ENCODE measurements at regions not wholly inside any gene's neighbourhood (a gene's known extent, or its start where the extent isn't known, plus 50 kb on each side); places are given as distances from the start of the nearest gene placed in this dataset.

DNA sequence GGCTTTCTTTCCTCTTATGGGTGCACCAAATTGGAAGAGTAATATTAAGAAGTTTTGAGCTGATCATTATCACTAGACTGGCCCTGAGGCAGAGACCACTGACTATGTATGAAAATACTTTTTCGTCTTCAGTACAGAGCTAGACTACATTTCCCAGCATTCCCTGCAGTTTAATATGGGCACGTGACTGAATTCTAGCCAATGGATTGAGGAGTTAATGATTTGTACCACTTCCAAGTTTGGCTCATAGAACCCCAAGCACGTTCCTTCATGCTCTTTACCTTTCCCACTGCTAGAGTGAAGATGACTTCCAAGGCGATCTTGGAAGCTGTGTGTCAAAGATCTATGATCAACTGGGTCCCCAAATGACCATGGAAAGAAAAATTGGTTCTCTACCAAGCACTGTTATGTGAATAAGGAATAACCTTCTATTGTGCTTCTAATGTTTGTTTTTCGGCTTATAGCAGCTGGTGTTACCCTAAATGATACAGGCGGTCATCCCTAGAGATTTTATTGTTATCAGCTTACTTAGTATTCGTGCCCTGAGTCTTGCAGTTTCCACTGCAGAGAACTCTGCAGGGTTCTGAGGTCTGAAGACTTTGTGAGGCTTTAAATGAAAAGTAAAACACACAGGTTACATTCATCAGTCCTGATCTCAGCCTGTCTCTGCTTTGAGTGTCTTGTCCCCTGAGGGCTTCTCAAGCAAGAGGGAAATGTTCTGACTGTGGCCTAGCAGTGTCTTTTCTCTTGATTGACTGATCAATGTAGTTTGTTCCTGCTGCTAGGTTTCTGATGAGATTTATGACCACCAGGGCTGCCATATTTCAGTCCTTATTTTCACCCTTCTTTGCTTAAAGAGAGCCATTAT lies 486.8 kb downstream of the PDCD6IP start:
- DNase-seq (ENCODE audit: low read depth): no peak

DNA sequence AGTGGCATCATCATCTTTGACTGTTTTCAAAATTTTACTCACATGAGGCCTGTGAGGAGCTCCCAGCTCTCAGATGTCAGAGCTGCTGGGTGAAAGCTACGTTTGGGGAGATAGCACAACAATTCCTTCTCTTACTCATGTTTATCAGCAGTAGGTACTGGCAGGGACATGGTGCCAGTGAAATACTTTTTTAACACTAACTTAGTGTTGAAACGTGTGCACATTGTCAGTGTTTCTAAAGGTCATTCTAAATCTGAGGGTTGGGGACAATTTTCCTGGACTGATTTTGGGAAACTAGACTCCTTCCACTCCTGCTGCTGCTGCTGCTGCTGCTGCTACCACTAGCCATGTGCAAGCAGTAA lies 487.4 kb downstream of the PDCD6IP start:
- DNase-seq (ENCODE audit: low read depth): no peak

DNA sequence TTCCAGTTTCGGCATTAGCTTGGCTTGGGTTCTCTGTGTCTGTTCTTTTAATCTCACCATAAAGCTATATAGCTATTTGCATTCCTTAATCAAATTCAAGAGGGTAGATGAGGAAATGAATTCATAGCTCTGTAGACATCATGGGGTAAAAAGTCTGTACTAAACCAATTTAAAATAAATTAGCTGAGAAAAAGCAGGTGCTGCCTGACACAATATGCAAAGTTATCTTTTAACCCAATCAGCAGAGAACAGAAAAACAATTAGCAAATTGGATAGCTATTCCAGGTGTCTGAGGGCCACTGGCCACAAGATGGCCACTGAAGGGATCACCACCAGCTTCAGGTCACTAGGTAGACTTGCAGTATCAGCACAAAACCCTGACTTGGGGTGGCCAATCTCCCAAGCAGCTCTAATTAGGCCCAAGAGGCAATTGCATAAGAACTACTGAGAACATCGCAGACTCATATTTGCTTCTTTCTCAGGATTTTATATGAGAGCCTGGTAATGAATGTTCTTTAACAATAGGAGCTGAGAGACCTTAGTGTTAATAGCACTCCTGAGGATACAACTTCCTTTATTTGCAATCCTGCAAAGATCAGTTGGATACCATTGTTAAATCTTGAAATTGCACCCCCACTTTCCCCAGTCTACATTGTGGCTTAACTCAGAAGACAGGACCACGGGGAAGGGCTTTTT lies 494.3 kb downstream of the PDCD6IP start:
- no peak for DNase-seq (ENCODE audit: low read depth)

- DNase-seq (ENCODE audit: low read depth): no peak
Measured at GRCh38 chr3:34294240-34294639, 495.8 kb downstream of the PDCD6IP start.

DNA sequence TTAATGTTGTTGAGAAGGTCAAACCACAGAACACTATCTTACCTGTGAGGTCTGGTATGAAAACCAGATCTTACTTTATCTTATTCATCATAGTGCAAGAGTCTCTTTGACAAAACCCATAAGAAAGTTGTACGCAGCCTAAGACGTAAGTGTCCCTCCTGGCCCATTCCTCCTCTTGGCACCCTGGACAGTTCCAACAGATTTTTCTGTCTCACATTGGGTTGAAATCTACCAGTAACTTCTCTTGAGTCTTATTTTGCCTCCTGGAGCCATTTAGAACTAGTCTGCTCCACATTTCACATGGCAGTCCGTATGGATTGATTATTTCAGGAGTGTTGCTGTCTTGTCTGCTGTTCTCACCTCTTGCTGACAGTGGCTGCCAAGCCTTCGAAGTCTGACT lies 498.4 kb downstream of the PDCD6IP start:
- no peak for DNase-seq (ENCODE audit: low read depth)

DNA sequence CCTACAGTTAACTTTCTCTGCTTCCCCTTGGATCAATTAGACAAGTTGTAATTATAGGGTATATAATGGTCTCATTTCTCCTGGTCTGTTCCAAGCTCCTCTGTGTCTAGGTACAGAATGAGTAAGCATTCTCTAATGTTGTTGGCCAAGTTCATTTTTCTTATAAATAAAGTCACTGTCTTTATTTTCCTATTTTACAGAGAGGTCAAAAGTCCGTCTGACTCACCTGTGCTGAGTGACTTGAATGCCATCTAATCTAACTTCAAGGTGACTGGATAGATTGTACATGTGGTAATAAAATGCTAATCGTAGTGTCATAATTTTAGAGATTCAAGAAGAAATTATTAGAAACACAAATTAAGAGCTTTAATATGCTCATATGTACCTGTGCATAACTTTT lies 500.2 kb downstream of the PDCD6IP start:
- DNase-seq (ENCODE audit: low read depth): no peak

GRCh38 chr3:34300621-34301020 lies 502.2 kb downstream of the PDCD6IP start:
- no peak for DNase-seq (ENCODE audit: low read depth)

- DNase-seq (ENCODE audit: low read depth): no peak
Measured at GRCh38 chr3:34301313-34301712, 502.9 kb downstream of the PDCD6IP start.

- DNase-seq (ENCODE audit: low read depth): no peak
Measured at GRCh38 chr3:34305266-34305665, 506.8 kb downstream of the PDCD6IP start.

- DNase-seq (ENCODE audit: low read depth): no peak
Measured at GRCh38 chr3:34312684-34313083, 514.3 kb downstream of the PDCD6IP start.

DNA sequence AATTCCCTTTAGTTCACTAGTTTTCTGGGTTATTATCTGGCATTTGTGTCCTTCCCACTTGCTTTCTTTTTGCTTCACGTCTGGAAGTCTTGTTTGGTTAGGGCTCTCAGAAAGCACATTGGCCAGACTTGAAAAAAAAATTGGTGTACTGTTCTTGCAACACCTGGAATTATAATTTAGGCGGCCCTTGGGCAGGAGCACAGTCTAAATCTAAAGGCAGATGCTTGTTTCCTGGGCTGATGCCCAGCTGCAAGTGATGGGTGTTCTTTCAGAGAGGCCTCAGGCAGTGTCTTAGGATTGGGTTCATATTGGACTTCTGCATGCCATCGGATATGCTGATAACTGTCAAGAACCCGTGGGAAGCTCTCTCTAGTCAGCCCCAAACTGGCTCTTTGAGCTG lies 521.5 kb downstream of the PDCD6IP start:
- no peak for DNase-seq (ENCODE audit: low read depth)

GRCh38 chr3:34323517-34323916 lies 525.1 kb downstream of the PDCD6IP start:
- DNase-seq (ENCODE audit: low read depth): no peak

DNA sequence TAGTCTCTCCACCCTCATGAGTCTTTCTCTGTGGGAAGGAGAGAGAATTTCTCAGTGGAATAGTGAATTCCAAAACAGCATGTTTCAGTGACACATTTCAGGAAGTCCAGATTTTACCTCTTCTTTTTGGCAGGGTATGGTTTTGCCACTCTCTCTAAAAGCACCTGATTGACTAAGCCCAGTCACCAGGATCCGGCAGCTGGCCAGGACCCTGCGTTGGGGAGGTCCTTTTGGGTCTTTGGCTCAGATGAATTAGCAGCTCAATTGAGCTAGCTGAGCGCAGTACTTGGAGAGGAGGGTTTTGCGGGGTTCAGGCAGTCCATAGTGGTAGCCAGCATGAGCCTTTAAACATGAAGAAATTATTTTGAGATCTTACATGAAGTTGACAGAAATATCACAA lies 548.2 kb downstream of the PDCD6IP start:
- no peak for DNase-seq (ENCODE audit: low read depth)

DNA sequence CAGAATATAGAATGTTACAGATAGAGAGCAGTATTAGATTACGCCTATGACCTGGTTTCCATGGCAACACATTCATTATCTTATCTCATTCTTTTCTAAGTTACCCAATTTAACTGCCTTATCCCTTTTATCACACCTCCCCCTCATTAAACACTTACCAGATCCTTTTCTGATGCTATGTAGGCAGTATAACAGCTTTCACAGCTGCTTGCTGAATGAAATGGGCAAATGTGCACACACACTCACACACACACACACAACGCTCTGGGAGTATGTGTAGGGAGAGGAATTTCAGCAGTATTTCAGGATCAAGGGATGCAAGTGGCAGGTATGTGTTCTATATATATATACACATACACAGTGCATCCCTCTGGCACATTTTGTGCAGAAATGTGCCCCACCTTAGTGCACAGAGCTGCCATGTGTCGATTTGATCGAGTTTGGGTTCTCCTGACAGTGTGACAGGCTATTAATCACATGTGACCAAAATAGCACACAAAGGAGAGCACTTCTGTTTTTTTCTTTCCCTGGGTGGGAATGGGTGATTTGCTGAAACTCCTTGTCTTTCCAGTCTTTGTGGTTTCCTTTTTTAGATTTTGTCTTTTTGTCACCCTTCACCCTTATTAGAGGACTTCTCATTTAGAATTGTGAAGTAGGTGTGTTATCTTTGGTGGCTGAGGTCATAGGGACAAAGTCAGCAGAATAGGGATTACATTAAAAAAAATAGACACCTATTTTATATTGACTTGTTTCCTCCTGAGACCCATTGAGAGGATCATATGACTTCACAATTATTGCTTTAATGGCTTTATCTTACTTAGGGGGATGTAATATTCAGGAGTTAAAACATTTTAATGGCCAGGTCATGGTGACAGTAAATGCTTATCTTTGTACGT lies 553.7 kb downstream of the PDCD6IP start:
- no peak for DNase-seq (ENCODE audit: low read depth)

DNA sequence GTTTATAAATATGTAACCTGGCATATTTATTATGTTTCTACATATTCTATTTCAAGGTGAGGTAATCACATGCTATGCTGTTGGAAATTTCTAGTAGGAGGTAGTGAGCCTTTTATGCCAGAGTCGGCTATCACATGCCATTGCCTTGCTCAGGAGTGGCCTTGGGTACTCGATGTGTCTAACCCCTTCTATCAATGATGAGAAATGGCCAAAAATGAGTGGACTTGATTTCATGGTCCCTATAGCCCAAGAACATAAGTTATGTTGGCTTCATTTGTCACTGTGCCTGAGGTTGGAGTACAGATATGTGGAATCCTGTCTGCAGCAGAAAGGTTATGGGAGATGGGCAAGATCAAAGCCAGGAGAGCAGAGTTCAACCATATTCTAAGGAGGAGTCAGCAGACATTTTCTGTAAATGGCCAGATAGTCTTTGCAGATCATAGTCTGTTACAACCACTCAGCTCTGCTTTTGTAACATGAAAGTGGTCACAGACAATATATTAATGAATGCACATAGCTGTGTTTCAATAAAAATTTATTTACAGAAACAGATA lies 554.4 kb downstream of the PDCD6IP start:
- DNase-seq (ENCODE audit: low read depth): no peak

DNA sequence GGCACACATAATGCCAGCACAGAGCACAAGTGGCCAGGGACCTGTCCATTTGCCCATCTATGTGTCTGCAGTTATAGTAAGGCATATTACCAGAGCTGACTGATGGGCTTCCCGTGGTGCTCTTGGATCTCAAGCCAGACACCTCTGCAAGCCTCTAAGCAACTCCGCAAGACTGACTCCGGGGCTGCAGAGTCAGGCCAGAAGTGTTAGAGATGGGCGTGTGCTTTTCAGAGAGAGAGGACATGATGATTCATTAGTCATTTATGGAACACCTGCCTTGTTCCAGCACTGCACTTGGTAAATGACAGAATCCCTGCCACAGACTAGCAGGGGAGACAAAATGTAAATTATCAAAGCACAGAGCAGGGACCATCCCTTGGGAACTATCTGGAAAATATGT lies 559.0 kb downstream of the PDCD6IP start:
- no peak for DNase-seq (ENCODE audit: low read depth)

DNA sequence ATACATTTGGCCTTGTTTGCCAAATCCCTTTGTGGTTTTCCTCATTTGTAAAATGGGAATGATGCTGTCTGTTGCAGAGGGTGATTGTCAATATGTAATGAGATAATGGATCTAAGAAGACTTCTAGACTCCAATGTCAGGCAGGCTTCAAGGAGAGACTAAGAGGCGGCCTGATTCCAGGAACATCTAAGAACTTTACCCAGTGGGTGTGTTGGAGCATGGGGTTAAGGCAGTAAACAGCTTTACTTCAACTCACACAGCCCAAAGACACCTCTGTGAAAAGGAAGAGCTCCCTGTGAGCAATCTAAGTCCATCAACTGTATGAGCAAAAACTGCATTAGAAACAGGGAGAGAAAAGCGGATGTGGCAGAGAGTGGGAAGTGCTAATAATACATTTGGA lies 560.6 kb downstream of the PDCD6IP start:
- no peak for DNase-seq (ENCODE audit: low read depth)

DNA sequence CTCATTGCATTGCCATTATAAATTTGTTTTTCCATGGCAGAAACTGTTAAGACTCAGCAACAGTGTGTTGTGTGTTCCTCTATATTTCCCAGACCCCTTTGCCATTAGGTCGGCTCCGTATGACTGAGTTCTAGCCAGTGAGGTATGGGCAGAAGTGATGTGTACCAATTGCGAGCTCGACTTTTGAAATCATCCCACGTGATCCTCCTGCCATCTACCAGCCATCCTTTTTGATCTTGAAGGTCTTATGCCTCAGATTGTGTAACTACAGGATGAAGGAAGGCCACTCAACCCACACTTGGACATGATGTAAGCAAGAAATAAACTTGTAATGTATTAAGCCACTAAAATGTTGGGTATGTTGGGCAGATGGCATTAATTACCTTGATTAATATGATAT lies 562.3 kb downstream of the PDCD6IP start:
- DNase-seq (ENCODE audit: low read depth): no peak

- no peak for DNase-seq (ENCODE audit: low read depth)
Measured at GRCh38 chr3:34361921-34362320, 563.5 kb downstream of the PDCD6IP start.

DNA sequence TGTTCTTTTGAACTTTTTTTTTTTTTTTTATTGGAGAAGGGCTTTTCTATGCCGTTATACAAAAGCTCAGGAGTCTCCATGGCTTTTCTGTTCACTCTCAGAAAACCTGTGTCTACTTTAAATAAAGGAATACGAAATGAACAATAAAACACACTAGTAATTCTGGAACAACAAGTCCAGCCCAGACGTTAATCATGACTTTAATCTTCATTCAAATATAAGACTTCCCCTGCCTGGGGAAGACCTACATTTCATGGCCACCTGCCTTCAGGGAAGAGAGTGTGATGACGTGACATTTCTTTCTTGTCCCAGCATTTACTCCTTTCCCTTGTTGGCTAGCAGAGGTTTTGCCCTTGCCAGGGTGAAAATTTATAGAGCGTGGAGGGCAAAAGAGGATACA lies 564.5 kb downstream of the PDCD6IP start:
- DNase-seq (ENCODE audit: low read depth): no peak

DNA sequence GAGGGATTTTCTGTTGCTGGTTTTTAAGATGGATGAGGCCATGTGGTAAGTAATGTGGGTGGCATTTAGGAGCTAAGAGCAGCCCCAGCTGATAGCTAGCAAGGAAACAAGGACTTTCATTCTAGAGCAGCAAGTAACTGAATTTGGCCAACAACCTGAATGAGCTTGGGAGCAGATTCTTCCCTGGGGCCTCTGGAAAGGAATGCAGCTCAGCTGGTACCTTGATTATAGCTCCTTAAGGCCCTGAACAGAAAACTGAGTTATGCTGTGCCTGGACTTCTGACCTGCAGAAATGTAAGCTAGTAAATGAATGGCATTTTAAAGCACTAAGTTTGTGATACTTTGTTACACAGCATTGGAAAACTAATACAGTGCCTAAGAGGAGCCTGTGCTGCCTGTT lies 565.5 kb downstream of the PDCD6IP start:
- no peak for DNase-seq (ENCODE audit: low read depth)

GRCh38 chr3:34364335-34364734 lies 565.9 kb downstream of the PDCD6IP start:
- DNase-seq (ENCODE audit: low read depth): peak; percentile 57

All from HT1080 (cell line).